NCI-H2196 (cell line): ENCODE measurements at regions not wholly inside any gene's neighbourhood (a gene's known extent, or its start where the extent isn't known, plus 50 kb on each side); places are given as distances from the start of the nearest gene placed in this dataset.

Experiments used
- DNase-seq: peaks from one replicate; lab custom pipeline; 2025; ENCODE audit not compliant: unreplicated experiment; lab: John Stamatoyannopoulos, UW

- no peak for DNase-seq
These were observed 936.2 kb downstream of the DSC3 start for GRCh38 chr18:30106356-30106755.

DNA sequence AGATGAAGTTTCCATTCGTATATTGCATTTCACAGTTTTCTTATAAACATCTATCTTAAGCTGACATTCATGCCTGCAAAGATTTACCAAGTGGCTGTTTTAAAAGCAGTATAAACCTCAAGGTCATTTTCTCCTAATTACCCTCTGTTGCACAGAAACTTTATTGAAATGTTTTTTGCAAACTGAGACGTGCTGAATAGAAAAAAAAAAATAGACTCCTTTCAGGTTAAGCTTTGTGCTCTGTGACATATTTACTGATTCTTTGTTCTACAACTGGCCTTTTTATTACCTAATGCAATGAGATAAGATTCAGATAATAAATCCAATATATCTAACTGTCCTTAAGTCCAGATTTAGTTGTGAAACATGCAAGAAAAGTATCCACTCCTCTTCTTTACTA lies 938.7 kb downstream of the DSC3 start:
- no peak for DNase-seq

DNA sequence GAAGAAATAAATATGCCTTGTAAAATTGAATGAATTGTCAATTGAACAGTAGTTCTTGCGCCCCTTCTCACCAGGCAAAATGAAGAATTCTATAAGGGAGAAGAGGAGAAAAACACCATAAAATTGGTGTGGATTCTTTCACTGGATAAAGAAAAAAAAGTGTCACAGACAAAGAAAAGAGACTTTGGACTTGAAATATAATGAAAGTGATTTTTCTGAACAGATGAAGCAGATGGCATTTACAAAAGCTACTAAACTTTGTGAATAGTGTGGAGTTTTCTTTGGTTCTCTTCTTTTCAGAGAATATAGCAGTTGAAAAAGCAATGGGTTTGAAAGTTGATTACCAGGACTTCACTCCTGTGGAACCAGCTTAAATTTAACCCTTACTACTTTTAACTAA lies 945.7 kb downstream of the DSC3 start:
- DNase-seq = no peak

DNA sequence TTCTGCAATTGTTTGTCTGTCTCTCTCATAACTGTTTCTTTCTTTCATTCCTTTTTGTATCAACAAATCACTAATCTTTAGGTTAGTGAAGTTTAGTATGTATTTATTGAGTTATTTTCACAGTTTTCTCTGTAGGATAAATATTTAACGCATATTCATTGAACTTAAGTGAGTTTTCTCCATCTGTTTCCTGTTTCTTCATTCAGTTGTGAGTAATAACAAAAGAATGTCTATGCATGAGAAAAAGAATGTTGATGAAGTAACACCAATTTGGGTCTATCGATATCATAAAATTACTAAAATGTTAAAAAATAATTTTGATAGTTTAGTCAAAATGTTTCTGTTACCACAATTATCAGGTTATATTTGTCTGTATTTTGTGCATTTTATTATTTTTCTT lies 948.0 kb downstream of the DSC3 start:
- DNase-seq = no peak

DNA sequence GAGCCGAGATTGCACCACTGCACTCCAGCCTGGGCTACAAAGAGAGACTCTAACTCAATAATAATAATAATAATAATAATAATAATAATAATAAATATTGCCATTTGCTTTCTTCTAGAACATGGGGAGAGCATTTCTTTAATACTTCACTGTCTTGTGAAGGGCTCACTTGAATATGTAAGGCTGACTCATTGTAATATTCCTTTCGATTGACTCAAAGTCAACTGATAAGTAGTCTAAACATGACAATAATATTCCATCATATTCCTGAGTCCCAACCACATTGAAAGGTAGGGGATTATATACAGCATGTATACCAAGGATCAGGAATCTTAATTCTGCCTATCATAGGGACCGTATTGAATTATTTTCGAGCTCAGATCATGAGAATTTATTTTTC lies 949.2 kb downstream of the DSC3 start:
- no peak for DNase-seq

- DNase-seq = no peak
These were observed 954.1 kb downstream of the DSC3 start for GRCh38 chr18:30088238-30089015.

DNA sequence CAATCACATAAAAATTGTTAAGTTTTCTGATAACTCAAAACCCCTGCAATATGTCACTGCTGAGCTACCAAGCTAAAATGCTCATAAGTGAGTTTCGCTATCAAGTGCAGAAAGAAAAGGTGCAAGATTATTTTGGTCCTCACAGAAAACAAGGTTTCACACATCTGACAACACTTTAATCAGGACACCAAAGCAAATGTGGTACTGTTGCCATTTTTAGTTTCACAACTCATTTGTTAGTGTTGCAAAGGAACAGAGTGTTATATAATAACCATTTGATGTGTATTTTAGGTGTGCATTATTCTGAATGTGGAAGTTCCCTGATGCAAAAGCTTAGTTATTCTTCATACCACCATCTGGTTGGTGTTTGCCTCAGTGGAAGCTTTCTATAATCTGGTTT lies 956.2 kb downstream of the DSC3 start:
- DNase-seq = no peak

- DNase-seq = no peak
These were observed 961.4 kb downstream of the DSC3 start for GRCh38 chr18:30081122-30081521.

DNA sequence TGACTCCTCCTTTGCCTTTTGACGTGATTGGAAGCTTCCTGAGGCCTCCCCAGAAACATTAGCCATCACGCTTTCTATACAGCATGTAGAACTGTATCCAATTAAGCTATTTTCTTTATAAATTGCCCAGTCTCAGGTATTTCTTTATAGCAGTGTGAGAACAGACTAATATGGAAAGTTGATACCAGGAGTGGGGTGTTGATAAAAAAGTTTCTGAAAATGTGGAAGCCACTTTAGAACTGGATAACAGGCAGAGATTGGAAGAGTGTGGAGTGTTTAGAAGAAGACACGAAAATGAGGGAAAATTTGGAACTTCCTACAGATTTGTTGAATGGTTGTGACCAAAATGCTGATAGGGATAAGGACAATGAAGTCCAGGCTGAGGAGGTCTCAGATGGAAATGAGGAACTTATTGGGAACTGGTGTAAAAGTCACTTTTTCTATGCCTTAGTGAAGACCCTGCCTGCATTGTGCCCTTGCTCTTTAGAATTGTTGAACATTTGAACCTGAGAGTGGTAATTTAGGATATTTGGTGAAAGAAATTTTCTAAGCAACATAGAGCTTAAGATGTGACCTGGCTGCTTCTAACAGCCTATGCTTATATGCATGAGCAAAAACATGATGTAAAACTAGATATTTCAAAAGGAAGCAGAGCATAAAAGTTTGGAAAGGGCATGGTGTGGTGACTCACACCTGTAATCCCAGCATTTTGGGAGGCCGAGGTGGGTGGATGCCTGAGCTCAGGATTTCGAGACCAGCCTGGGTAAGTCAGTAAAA lies 969.7 kb downstream of the DSC3 start:
- no peak for DNase-seq

DNA sequence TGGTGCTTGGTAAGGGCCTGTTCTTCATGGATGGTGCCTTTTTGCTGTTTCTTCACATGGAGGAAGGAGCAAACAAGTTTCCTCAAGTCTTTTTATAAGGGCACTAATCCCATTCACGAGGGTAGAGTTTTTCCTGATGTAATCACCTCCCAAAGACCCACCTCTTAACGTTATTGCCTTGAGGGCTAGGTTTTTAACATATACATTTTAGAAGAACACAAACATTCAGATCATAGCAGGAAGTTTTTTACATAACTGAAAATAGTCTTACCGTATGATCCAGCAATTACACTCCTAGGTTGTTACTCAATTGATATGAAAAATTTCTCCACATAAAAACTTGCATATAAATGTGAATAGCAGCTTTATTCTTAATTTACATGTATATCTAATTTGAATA lies 976.3 kb downstream of the DSC3 start:
- DNase-seq = no peak

GRCh38 chr18:30057398-30057797 lies 985.1 kb downstream of the DSC3 start:
- DNase-seq = no peak

GRCh38 chr18:30056528-30056927 lies 986.0 kb downstream of the DSC3 start:
- DNase-seq = no peak

- no peak for DNase-seq
These were observed 998.0 kb downstream of the DSC3 start for GRCh38 chr18:30044496-30044895.

- no peak for DNase-seq
These were observed 1003.3 kb downstream of the DSC3 start for GRCh38 chr18:30039201-30039600.

DNA sequence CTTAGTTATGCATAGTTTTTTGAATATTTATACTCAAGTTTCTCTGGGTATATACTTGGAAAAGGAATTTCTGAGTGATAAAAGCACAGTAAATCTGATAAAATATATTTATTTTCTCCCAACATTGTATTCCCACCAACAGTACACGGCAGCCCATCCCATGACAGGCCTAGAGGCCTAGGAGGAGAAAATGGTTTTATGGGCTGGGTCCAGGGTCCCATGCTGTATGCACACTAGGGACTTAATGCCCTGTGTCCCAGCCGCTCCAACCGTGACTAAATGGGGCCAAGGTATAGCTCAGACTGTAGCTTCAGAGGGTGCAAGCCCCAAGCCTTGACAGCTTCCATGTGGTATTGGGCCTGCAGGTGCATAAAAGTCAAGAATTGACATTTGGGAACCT lies 1007.7 kb downstream of the DSC3 start:
- no peak for DNase-seq

GRCh38 chr18:30016179-30016578 lies 1026.4 kb downstream of the DSC3 start:
- DNase-seq = no peak

- DNase-seq = no peak
These were observed 1037.6 kb downstream of the DSC3 start for GRCh38 chr18:30004965-30005364.

DNA sequence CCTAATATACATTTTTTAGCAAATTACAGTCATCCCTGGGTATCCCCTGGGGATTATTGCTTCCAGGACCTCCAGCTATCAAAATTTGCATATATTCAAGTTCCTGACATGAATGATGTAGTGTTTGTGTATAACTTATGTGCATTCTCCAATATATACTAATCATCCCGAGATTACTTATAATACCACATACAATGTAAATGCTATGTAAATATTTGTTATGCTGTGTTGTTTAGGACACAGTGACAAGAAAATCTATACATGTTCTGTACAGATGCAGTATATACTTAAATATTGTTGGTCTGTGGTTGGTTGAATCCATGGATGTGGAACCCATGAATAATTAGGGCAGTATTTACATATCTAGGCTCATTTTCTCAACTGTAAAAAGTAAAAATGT lies 1060.3 kb downstream of the DSC3 start:
- DNase-seq = no peak

GRCh38 chr18:29979881-29980280 lies 1062.7 kb downstream of the DSC3 start:
- DNase-seq = no peak

DNA sequence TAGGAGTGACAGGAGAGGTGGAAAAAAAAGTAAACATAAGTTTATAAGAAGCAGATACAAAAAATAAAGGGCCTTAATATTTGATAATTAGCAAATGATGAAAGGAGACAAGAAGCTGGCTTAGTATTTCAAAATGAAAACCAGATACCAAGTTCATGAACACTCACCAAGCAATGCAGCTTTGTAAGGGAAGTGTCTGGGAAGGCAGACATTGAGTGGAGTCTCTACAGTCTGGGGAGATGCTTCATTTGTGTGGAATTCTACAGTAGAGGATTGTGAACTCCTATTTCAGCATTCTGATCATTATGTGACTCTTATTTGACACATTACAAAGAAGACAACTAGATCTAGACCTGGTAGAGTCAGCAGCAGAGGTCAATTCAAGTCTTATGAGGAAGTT lies 1072.7 kb downstream of the DSC3 start:
- no peak for DNase-seq

GRCh38 chr18:29962579-29962978 lies 1080.0 kb downstream of the DSC3 start:
- no peak for DNase-seq

DNA sequence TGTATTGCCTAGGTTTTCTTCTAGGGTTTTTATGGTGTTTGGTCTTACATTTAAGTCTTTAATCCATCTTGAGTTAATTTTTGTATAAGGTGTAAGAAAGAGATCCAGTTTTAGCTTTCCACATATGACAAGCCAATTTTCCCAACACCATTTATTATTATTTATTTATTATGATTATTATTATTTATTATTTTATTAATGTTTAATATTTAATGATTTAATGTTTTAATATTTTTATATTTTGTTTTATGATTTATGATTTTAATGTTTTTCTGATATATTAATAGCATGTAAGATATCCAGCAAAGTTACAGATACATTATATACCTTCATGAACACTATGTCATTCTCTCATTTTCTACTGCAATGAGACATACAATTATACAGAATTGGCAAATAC lies 1082.0 kb downstream of the DSC3 start:
- no peak for DNase-seq

DNA sequence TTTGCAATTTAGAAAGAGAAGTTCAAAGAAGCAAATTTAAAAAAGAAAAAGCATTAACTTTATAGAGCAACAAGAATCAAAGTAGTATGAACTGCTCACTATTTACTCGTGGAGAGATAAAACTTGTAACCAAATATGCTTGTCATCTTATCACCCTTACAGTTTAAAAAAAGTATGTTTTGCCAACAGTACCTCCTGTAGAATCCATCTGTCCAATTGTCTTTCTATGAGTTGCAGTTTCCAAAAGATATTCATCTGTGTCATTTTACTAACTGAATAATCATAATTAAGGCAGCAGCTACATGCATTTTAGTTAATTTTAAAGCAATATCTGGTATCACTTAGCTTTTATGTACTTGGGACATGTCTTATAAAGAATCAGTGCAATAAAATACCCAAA lies 1112.3 kb downstream of the DSC3 start:
- no peak for DNase-seq
